Mesendoderm (in vitro differentiated cells): ENCODE measurements at regions not wholly inside any gene's neighbourhood (a gene's known extent, or its start where the extent isn't known, plus 50 kb on each side); places are given as distances from the start of the nearest gene placed in this dataset.

ENCODE experiments used
- DNase-seq: peaks from one replicate; pipeline ENCODE4 v3.0.0; 2013
- H2AK5ac ChIP-seq: 2 replicates; pipeline ENCODE4 v1.6.1; 2013; ENCODE audit warnings: low read length, inconsistent platforms
- H2BK120ac ChIP-seq: 2 replicates; pipeline ENCODE4 v1.6.1; 2013; ENCODE audit warnings: low read depth, mild to moderate bottlenecking, low read length, moderate library complexity, mixed read lengths
- H2BK15ac ChIP-seq: replicated peaks from 2 replicates; pipeline ENCODE4 v1.6.1; 2013; ENCODE audit warnings: low read depth, mild to moderate bottlenecking, moderate library complexity
- H2BK5ac ChIP-seq: 2 replicates; pipeline ENCODE4 v1.6.1; 2013; ENCODE audit warnings: low read length, inconsistent platforms
- H3K18ac ChIP-seq: 2 replicates; pipeline ENCODE4 v1.6.1; 2013; ENCODE audit warnings: mild to moderate bottlenecking, low read length, mixed read lengths
- H3K23ac ChIP-seq: one replicate; pipeline ENCODE4 v1.6.1; 2013; ENCODE audit warnings: low read length
- H3K27ac ChIP-seq: 2 replicates; pipeline ENCODE4 v1.5.1; 2013; ENCODE audit warnings: low read depth, mild to moderate bottlenecking, inconsistent platforms, low read length, moderate library complexity
- H3K27me3 ChIP-seq: 2 replicates; pipeline ENCODE4 v1.6.1; 2013; ENCODE audit warnings: low read length, control low read depth, mild to moderate bottlenecking, inconsistent platforms; ENCODE audit not compliant: insufficient read depth, poor library complexity
- H3K36me3 ChIP-seq: 2 replicates; pipeline ENCODE4 v1.6.1; 2013; ENCODE audit warnings: low read length, inconsistent platforms; ENCODE audit not compliant: control insufficient read depth, insufficient read depth
- H3K4ac ChIP-seq: one replicate; pipeline ENCODE4 v1.6.1; 2013; ENCODE audit warnings: low read depth, mild to moderate bottlenecking, low read length, moderate library complexity
- H3K4me1 ChIP-seq: 2 replicates; pipeline ENCODE4 v1.6.1; 2013; ENCODE audit warnings: low read depth, low read length, inconsistent platforms; ENCODE audit not compliant: control insufficient read depth
- H3K4me2 ChIP-seq: 2 replicates; pipeline ENCODE4 v1.6.1; 2013; ENCODE audit warnings: low read length
- H3K4me3 ChIP-seq: 2 replicates; pipeline ENCODE4 v1.5.1; 2013; ENCODE audit warnings: mild to moderate bottlenecking, low read length
- H3K56ac ChIP-seq: one replicate; pipeline ENCODE4 v1.6.1; 2013; ENCODE audit warnings: low read length
- H3K79me1 ChIP-seq: 2 replicates; pipeline ENCODE4 v1.6.1; 2013; ENCODE audit warnings: low read length, inconsistent platforms
- H3K79me2 ChIP-seq: 2 replicates; pipeline ENCODE4 v1.6.1; 2013; ENCODE audit warnings: mild to moderate bottlenecking, low read length; ENCODE audit not compliant: control insufficient read depth, insufficient read depth
- H3K9ac ChIP-seq: 2 replicates; pipeline ENCODE4 v1.6.1; 2013; ENCODE audit warnings: low read length, inconsistent platforms
- H4K5ac ChIP-seq: one replicate; pipeline ENCODE4 v1.6.1; 2013; ENCODE audit warnings: low read length
- H4K8ac ChIP-seq: one replicate; pipeline ENCODE4 v1.6.1; 2013; ENCODE audit warnings: low read depth, mild to moderate bottlenecking, control low read depth, low read length, moderate library complexity
- WGBS: extraction: QIAGEN DNeasy Blood & Tissue Kit; methylation state at CpG from one replicate; pipeline ENCODE4 v1.1.7; 2013; ENCODE audit warnings: low lambda C conversion rate, missing lambda C conversion rate; ENCODE audit not compliant: insufficient coverage; ENCODE audit errors: extremely low coverage; 5-methylcytosine and 5-hydroxymethylcytosine counted together

- no peak overlapping the region for H3K4me2 ChIP-seq
- DNase-seq, result no peak
- no peaks in the 10 kb centered on the region for H3K36me3 ChIP-seq
- no peak overlapping the region for H3K18ac ChIP-seq
- WGBS, result no CpG with 5 or more reads among the region's 3 CpGs
- H3K4me1 ChIP-seq, result peaks cover 2% of the 10 kb centered on the region
- H3K23ac ChIP-seq, result no peak overlapping the region
- no peak overlapping the region for H3K27ac ChIP-seq
- H3K4ac ChIP-seq, result no peak overlapping the region
- no peak overlapping the region for H3K4me3 ChIP-seq
- H3K79me2 ChIP-seq, result no peaks in the 10 kb centered on the region
- no peak overlapping the region for H2AK5ac ChIP-seq
- no peak overlapping the region for H4K8ac ChIP-seq
- no peak overlapping the region for H4K5ac ChIP-seq
- H2BK120ac ChIP-seq, result no peak overlapping the region
- H2BK5ac ChIP-seq, result no peak overlapping the region
- H2BK15ac ChIP-seq, result no peak overlapping the region
- H3K56ac ChIP-seq, result no peak overlapping the region
- no peaks in the 10 kb centered on the region for H3K27me3 ChIP-seq
- no peak overlapping the region for H3K9ac ChIP-seq
- no peaks in the 10 kb centered on the region for H3K79me1 ChIP-seq
Measured at GRCh38 chr5:126065061-126065460, 358.1 kb upstream of the GRAMD2B start.

DNA sequence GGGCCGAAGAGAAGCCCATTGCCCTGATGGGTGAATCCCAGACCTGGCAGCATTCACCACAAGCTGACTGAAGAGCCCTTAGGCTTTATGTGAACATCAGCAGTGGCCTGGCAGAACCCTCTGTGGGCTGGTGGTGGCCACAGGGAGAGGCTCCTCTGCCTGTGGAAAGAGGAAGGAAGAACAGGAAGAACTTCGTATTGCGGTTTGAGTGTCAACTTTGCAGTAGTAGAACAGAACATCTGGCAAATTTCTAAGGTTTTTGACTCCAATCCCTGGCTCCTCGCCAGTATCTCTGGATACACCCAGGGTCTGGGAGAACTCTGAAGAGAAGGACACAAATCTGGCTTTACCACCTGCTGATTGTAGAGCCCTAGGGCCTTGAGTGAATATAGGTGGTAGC, 356.4 kb upstream of the GRAMD2B start:
- Histone ChIP-seq H2AK5ac (no peak overlapping the region), H3K9ac (no peak overlapping the region), H3K4me3 (no peak overlapping the region), H3K36me3 (no peaks in the 10 kb centered on the region), H3K79me1 (no peaks in the 10 kb centered on the region), H2BK15ac (no peak overlapping the region), H3K27me3 (no peaks in the 10 kb centered on the region), H3K79me2 (no peaks in the 10 kb centered on the region), H4K8ac (no peak overlapping the region), H2BK5ac (no peak overlapping the region), H3K4me2 (no peak overlapping the region), H3K18ac (no peak overlapping the region), H3K4me1 (peaks cover 2% of the 10 kb centered on the region), H3K4ac (no peak overlapping the region), H4K5ac (no peak overlapping the region), H2BK120ac (no peak overlapping the region), H3K56ac (no peak overlapping the region), H3K27ac (no peak overlapping the region), H3K23ac (no peak overlapping the region)
- DNase-seq, result no peak
- WGBS, result no CpG with 5 or more reads among the region's 4 CpGs

GRCh38 chr5:126067404-126067803, 355.8 kb upstream of the GRAMD2B start:
- Histone ChIP-seq H3K79me1 (no peaks in the 10 kb centered on the region), H3K4me1 (peaks cover 2% of the 10 kb centered on the region), H3K9ac (no peak overlapping the region), H2AK5ac (no peak overlapping the region), H2BK15ac (no peak overlapping the region), H3K27me3 (no peaks in the 10 kb centered on the region), H3K36me3 (no peaks in the 10 kb centered on the region), H3K56ac (no peak overlapping the region), H2BK120ac (no peak overlapping the region), H4K8ac (no peak overlapping the region), H3K4me3 (no peak overlapping the region), H3K4me2 (no peak overlapping the region), H3K4ac (no peak overlapping the region), H2BK5ac (no peak overlapping the region), H3K18ac (no peak overlapping the region), H3K23ac (no peak overlapping the region), H3K27ac (no peak overlapping the region), H3K79me2 (no peaks in the 10 kb centered on the region), H4K5ac (no peak overlapping the region)
- no peak for DNase-seq
- WGBS, result no CpG with 5 or more reads among the region's 2 CpGs

- H3K36me3 ChIP-seq, result no peaks in the 10 kb centered on the region
- H3K4me3 ChIP-seq, result no peak overlapping the region
- no peak overlapping the region for H3K23ac ChIP-seq
- H2BK5ac ChIP-seq, result no peak overlapping the region
- no peaks in the 10 kb centered on the region for H3K27me3 ChIP-seq
- no peaks in the 10 kb centered on the region for H3K4me1 ChIP-seq
- no peak overlapping the region for H2AK5ac ChIP-seq
- no peaks in the 10 kb centered on the region for H3K79me1 ChIP-seq
- H3K4me2 ChIP-seq, result no peak overlapping the region
- H3K18ac ChIP-seq, result no peak overlapping the region
- no peak overlapping the region for H4K5ac ChIP-seq
- no peak overlapping the region for H3K4ac ChIP-seq
- H3K79me2 ChIP-seq, result no peaks in the 10 kb centered on the region
- no peak overlapping the region for H3K9ac ChIP-seq
- DNase-seq, result no peak
- H3K56ac ChIP-seq, result no peak overlapping the region
- no peak overlapping the region for H3K27ac ChIP-seq
- H2BK15ac ChIP-seq, result no peak overlapping the region
- no CpG with 5 or more reads among the region's 3 CpGs for WGBS
- H2BK120ac ChIP-seq, result no peak overlapping the region
- no peak overlapping the region for H4K8ac ChIP-seq
Measured at GRCh38 chr5:126069329-126069728, 353.9 kb upstream of the GRAMD2B start.

DNA sequence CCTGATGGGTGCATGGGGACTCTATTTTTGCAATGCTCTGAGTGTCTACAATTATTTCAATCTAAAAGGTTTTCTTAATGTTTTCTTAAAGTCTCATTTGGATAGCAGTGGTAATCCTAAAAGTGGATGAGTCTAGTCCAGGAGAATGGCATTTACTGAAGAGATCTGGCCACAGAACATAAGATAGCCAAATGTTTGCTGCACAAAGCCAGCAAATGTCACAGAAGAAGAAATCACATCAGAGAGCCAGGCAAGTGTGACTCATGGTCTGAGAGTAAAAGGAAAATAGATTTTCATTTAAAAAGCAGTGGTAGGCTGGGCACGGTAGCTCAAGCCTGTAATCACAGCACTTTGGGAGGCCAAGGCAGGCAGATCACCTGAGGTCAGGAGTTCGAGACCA, 352.7 kb upstream of the GRAMD2B start:
- Histone ChIP-seq H2BK5ac (no peak overlapping the region), H3K79me2 (no peaks in the 10 kb centered on the region), H2AK5ac (no peak overlapping the region), H3K36me3 (no peaks in the 10 kb centered on the region), H3K27me3 (no peaks in the 10 kb centered on the region), H3K56ac (no peak overlapping the region), H3K18ac (no peak overlapping the region), H3K4me3 (no peak overlapping the region), H3K23ac (no peak overlapping the region), H4K5ac (no peak overlapping the region), H4K8ac (no peak overlapping the region), H3K4ac (no peak overlapping the region), H2BK120ac (no peak overlapping the region), H3K27ac (no peak overlapping the region), H2BK15ac (no peak overlapping the region), H3K4me2 (no peak overlapping the region), H3K79me1 (no peaks in the 10 kb centered on the region), H3K9ac (no peak overlapping the region), H3K4me1 (no peaks in the 10 kb centered on the region)
- DNase-seq, result no peak
- no CpG with 5 or more reads among the region's 2 CpGs for WGBS

- Histone ChIP-seq H3K79me2 (no peaks in the 10 kb centered on the region), H3K9ac (no peak overlapping the region), H3K4me1 (no peaks in the 10 kb centered on the region), H3K79me1 (no peaks in the 10 kb centered on the region), H3K56ac (no peak overlapping the region), H3K27me3 (no peaks in the 10 kb centered on the region), H3K4me3 (no peak overlapping the region), H2AK5ac (no peak overlapping the region), H3K4ac (no peak overlapping the region), H2BK15ac (no peak overlapping the region), H3K18ac (no peak overlapping the region), H3K4me2 (no peak overlapping the region), H2BK120ac (no peak overlapping the region), H3K36me3 (no peaks in the 10 kb centered on the region), H2BK5ac (no peak overlapping the region), H4K5ac (no peak overlapping the region), H4K8ac (no peak overlapping the region), H3K27ac (no peak overlapping the region), H3K23ac (no peak overlapping the region)
- DNase-seq, result no peak
- no CpG with 5 or more reads among the region's 1 CpG for WGBS
Measured at GRCh38 chr5:126074538-126074937, 348.7 kb upstream of the GRAMD2B start.
